ENCODE measurements at regions not wholly inside any gene's neighbourhood (a gene's known extent, or its start where the extent isn't known, plus 50 kb on each side); places are given as distances from the start of the nearest gene placed in this dataset.

DNA sequence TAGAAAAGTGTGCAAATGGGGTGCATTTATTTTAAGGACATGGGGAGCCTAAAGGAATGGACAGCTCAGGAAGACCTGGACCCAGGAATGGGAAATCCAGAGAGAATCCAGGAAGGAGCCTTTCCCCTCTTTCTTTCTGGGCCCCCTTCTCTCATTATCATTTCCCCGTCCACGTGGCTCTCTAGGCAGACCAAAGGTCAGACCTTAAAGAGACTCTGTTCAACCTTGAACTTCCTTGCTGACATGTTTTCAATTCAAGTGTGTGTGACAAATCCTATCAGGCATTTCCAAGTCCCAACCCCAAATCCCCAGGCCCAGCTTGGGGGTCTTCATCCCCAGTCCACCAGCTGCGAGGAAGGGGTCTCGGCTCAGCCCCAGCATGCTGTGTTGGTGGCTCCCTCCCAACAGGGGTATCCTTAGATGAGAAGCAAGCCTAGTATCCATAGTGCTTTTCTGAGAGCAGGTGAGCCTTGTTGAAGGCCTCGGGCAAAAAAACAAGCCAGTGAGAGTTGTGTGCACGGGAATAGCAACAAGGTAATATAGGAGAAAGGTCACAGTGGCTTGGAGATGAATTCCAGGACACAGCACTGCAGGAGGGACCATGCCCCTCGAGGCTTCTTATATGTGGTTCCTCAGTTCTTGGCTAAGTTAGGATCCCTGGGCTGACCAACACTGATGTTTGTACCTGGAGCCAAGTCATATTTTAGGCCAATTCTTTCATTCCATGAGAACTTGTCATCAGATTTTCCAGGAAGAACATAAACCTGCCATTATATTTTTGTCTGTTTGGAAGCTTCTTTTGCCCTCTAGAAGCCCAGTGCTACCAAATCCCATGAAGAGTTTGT, 130.0 kb downstream of the ASB7 start:
- no peak for TF ChIP-seq POLR2AphosphoS5 (IDR thresholded peaks at IDR 0.05; ENCODE audit: low read depth, low read length)
- no peak for TF ChIP-seq TAF1 (IDR thresholded peaks at IDR 0.05; ENCODE audit: borderline replicate concordance, insufficient read depth, low read length)
